ENCODE measurements at regions not wholly inside any gene's neighbourhood (a gene's known extent, or its start where the extent isn't known, plus 50 kb on each side); places are given as distances from the start of the nearest gene placed in this dataset.

DNA sequence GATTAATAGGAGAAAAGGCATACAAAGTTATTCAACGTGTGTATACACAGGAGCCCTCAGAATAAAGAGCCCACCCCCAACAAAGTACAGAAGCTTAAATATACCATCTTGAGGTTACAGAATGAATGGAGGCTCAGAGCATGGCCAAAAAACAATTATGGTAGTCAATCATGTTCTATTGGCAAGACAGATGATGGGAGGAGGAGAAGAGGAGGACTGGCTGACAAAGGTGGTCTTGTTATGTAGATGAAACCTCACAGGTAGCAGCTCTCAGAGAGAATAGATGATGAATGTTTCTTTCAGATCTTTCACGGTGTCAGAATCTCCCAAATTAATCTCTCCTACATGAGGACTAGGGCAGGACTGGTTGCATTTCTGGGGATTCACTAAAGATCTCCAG is 66.0 kb downstream of the ARL4C start:
- TF ChIP-seq, protein P1, sequence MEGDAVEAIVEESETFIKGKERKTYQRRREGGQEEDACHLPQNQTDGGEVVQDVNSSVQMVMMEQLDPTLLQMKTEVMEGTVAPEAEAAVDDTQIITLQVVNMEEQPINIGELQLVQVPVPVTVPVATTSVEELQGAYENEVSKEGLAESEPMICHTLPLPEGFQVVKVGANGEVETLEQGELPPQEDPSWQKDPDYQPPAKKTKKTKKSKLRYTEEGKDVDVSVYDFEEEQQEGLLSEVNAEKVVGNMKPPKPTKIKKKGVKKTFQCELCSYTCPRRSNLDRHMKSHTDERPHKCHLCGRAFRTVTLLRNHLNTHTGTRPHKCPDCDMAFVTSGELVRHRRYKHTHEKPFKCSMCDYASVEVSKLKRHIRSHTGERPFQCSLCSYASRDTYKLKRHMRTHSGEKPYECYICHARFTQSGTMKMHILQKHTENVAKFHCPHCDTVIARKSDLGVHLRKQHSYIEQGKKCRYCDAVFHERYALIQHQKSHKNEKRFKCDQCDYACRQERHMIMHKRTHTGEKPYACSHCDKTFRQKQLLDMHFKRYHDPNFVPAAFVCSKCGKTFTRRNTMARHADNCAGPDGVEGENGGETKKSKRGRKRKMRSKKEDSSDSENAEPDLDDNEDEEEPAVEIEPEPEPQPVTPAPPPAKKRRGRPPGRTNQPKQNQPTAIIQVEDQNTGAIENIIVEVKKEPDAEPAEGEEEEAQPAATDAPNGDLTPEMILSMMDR (conservative IDR thresholded peaks at IDR 0.05; ENCODE audit: low read depth in 2 of 2): no peak
- TF ChIP-seq CREB1 (CRISPR knock-in tag; IDR thresholded peaks at IDR 0.05; ENCODE audit: low read depth): no peak
